Caco-2 (cell line): ENCODE measurements at regions not wholly inside any gene's neighbourhood (a gene's known extent, or its start where the extent isn't known, plus 50 kb on each side); places are given as distances from the start of the nearest gene placed in this dataset.

Experiments
- BruUV-seq: library from RNA; stranded (reverse); fragments of 400-500 nt; replicated peaks from 2 replicates; lab custom pipeline; 2021; lab: Mats Ljungman, UMichigan
- CTCF ChIA-PET: fragments of 300-600 bp; sonication (Branson Sonifier 250); formaldehyde crosslinking; loops from one replicate; lab custom pipeline; 2022; ENCODE audit warnings: antibody characterized with exemption; lab: Charles Lee
- POLR2A ChIA-PET: fragments of 300-600 bp; sonication (Branson Sonifier 250); formaldehyde crosslinking; loops from one replicate; lab custom pipeline; 2022; ENCODE audit warnings: antibody characterized with exemption; lab: Charles Lee
- DNase-seq, 2 experiments: peaks; one replicate each; pipeline versions ENCODE4 v3.0.0 to v3.0.0-alpha.2; 2020 to 2022
- H3K27me3 ChIP-seq: replicated peaks from 2 replicates; pipeline ENCODE4 v1.6.0; 2011; ENCODE audit warnings: low read length; ENCODE audit not compliant: control insufficient read depth, insufficient read depth
- H3K36me3 ChIP-seq: 2 replicates; pipeline ENCODE4 v1.5.1; 2011; ENCODE audit warnings: low read length; ENCODE audit not compliant: control insufficient read depth, insufficient read depth
- H3K4me1 ChIP-seq: fragments of 250-450 bp; sonication (Bioruptor Pico); 2 replicates; pipeline ENCODE4 v1.5.1; 2020; ENCODE audit warnings: mild to moderate bottlenecking
- H3K4me3 ChIP-seq: 2 replicates; pipeline ENCODE4 v1.5.1; 2011; ENCODE audit warnings: low read depth, mild to moderate bottlenecking, control low read depth, low read length
- H3K9me3 ChIP-seq: fragments of 250-450 bp; sonication (Bioruptor Pico); 2 replicates; pipeline ENCODE4 v1.5.1; 2020; ENCODE audit warnings: mild to moderate bottlenecking, moderate library complexity
- H3K27ac Mint-ChIP-seq: one replicate; pipeline ENCODE4 v1.8.0; 2022; ENCODE audit warnings: mixed read lengths; ENCODE audit not compliant: unreplicated experiment
- H3K27me3 Mint-ChIP-seq: one replicate; pipeline ENCODE4 v1.8.0; 2022; ENCODE audit warnings: mixed read lengths; ENCODE audit not compliant: insufficient read depth, unreplicated experiment
- H3K36me3 Mint-ChIP-seq: one replicate; pipeline ENCODE4 v1.8.0; 2022; ENCODE audit warnings: mild to moderate bottlenecking, mixed read lengths; ENCODE audit not compliant: insufficient read depth, unreplicated experiment
- H3K4me1 Mint-ChIP-seq: one replicate; pipeline ENCODE4 v1.8.0; 2022; ENCODE audit warnings: low read depth, mixed read lengths; ENCODE audit not compliant: unreplicated experiment
- H3K4me3 Mint-ChIP-seq: one replicate; pipeline ENCODE4 v1.8.0; 2022; ENCODE audit warnings: mild to moderate bottlenecking, moderate library complexity, mixed read lengths; ENCODE audit not compliant: unreplicated experiment
- H3K9me3 Mint-ChIP-seq: one replicate; pipeline ENCODE4 v1.8.0; 2022; ENCODE audit warnings: mixed read lengths; ENCODE audit not compliant: unreplicated experiment
- intact Hi-C: fragments of 100-400 bp; cut with micrococcal nuclease; formaldehyde crosslinking; loops from one replicate; pipeline ENCODE4 v1.10.0; 2022; ENCODE audit not compliant: unreplicated experiment
- TF ChIP-seq, protein P1 (sequence below), 2 experiments: fragments of 200-600 bp in 1 of 2; IDR thresholded peaks; 1 replicate in 1 of 2; 2 replicates in 1 of 2; pipeline versions ENCODE4 v1.5.1 to v1.8.0; 2011 to 2022; ENCODE audit warnings: antibody characterized with exemption in 1 of 2, control low read depth in 1 of 2, inconsistent platforms in 1 of 2, low read depth in 1 of 2, low read length in 1 of 2, mild to moderate bottlenecking in 1 of 2, moderate library complexity in 1 of 2; ENCODE audit not compliant: insufficient read depth in 1 of 2, severe bottlenecking in 1 of 2, unreplicated experiment in 1 of 2

DNA sequence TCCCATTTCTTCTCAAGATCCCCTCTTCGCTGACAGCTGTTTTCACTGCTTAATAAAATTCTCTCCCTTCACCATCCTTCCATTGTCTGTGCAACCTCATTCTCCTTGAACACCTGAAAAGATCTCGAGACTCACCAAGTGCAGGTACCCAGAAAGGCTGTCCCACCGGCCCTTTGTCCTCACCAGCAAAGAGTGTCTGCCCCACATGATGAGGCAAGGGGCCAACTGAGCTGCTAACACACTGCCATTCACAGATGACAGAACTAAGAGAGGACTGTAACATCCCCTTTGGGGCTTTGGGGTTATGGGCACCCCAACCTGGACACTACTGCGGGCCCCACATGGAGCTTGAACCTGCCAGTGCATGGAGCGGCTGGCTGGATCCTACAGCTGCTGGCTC, 771.4 kb upstream of the MIR17HG start:
- POLR2A ChIA-PET, result no interaction called here
- intact Hi-C loops, result no loop called here
- no peaks in the 10 kb centered on the region for H3K27me3 ChIP-seq
- no peak overlapping the region for H3K4me3 ChIP-seq
- CTCF ChIA-PET, result no interaction called here
- TF ChIP-seq, protein P1, sequence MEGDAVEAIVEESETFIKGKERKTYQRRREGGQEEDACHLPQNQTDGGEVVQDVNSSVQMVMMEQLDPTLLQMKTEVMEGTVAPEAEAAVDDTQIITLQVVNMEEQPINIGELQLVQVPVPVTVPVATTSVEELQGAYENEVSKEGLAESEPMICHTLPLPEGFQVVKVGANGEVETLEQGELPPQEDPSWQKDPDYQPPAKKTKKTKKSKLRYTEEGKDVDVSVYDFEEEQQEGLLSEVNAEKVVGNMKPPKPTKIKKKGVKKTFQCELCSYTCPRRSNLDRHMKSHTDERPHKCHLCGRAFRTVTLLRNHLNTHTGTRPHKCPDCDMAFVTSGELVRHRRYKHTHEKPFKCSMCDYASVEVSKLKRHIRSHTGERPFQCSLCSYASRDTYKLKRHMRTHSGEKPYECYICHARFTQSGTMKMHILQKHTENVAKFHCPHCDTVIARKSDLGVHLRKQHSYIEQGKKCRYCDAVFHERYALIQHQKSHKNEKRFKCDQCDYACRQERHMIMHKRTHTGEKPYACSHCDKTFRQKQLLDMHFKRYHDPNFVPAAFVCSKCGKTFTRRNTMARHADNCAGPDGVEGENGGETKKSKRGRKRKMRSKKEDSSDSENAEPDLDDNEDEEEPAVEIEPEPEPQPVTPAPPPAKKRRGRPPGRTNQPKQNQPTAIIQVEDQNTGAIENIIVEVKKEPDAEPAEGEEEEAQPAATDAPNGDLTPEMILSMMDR (IDR thresholded peaks at IDR 0.05; ENCODE audit: insufficient read depth in 1 of 2, low read depth in 1 of 2, low read length in 1 of 2, severe bottlenecking in 1 of 2, unreplicated experiment in 1 of 2), result no peak
- no peaks in the 10 kb centered on the region for H3K4me1 ChIP-seq
- no peaks in the 10 kb centered on the region for H3K4me1 Mint-ChIP-seq
- H3K9me3 ChIP-seq, result no peaks in the 10 kb centered on the region
- H3K27me3 Mint-ChIP-seq, result no peaks in the 10 kb centered on the region
- H3K36me3 Mint-ChIP-seq, result no peaks in the 10 kb centered on the region
- H3K4me3 Mint-ChIP-seq, result no peak overlapping the region
- H3K27ac Mint-ChIP-seq, result no peak overlapping the region
- BruUV-seq, result no TSS peak
- no peaks in the 10 kb centered on the region for H3K36me3 ChIP-seq
- no peak for DNase-seq
- no peaks in the 10 kb centered on the region for H3K9me3 Mint-ChIP-seq

DNA sequence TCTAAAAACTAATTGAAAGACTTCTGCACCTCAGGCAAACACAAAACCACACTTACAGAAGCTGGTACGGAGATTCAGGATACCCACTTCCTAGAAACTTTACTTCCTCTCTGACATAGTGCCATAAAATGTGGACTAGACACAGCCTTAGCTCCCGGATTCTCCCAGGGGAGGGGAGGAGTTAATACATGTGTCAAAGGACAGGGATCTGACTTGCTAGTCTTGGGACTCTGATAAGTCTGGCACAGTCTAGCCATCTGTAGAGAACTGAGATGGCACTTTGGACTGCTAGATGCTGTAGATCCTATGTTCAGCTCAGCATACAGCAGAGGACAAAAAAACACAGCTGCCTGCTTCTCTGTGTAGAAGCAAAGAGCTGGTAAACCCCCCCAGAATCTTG, 769.8 kb upstream of the MIR17HG start:
- Histone ChIP-seq H3K4me1 (no peaks in the 10 kb centered on the region), H3K4me3 (no peak overlapping the region), H3K27me3 (no peaks in the 10 kb centered on the region), H3K9me3 (no peaks in the 10 kb centered on the region), H3K36me3 (no peaks in the 10 kb centered on the region)
- H3K4me1 Mint-ChIP-seq, result no peaks in the 10 kb centered on the region
- no peaks in the 10 kb centered on the region for H3K9me3 Mint-ChIP-seq
- ChIA-PET POLR2A (no interaction called here), CTCF (no interaction called here)
- no peak for DNase-seq
- intact Hi-C loops, result no loop called here
- H3K36me3 Mint-ChIP-seq, result no peaks in the 10 kb centered on the region
- no peak overlapping the region for H3K27ac Mint-ChIP-seq
- H3K4me3 Mint-ChIP-seq, result no peak overlapping the region
- no peaks in the 10 kb centered on the region for H3K27me3 Mint-ChIP-seq
- BruUV-seq, result no TSS peak
- TF ChIP-seq, protein P1 (IDR thresholded peaks at IDR 0.05; ENCODE audit: insufficient read depth in 1 of 2, low read depth in 1 of 2, low read length in 1 of 2, severe bottlenecking in 1 of 2, unreplicated experiment in 1 of 2), result no peak

DNA sequence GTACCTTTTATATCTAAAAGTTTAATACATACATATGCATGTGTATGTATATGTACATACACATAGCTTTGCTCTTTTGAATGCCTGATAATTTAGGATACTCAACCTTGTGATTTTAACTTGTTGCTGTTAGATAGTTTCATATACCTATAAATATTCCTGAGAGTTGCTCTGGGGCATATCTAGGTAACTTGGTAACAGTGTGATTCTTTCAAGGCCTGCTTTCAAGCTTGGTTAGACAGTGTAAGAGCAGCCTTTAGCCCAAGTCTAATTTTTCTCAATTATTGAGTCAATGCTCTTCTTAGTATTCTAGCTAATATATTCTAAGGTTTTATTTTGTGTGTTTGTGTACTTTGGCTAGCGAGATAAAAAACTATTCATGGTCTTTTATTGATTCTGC, 762.1 kb upstream of the MIR17HG start:
- ChIA-PET POLR2A (no interaction called here), CTCF (no interaction called here)
- H3K4me1 Mint-ChIP-seq, result no peaks in the 10 kb centered on the region
- H3K36me3 ChIP-seq, result no peaks in the 10 kb centered on the region
- intact Hi-C loops, result no loop called here
- DNase-seq, result no peak
- 0 out of 2 replicates have a peak, but pooled peaks cover 5% of the 10 kb centered on the region for H3K9me3 ChIP-seq
- H3K4me1 ChIP-seq, result no peaks in the 10 kb centered on the region
- no peak overlapping the region for H3K4me3 ChIP-seq
- no peaks in the 10 kb centered on the region for H3K27me3 Mint-ChIP-seq
- no TSS peak for BruUV-seq
- H3K27ac Mint-ChIP-seq, result no peak overlapping the region
- TF ChIP-seq, protein P1 (IDR thresholded peaks at IDR 0.05; ENCODE audit: insufficient read depth in 1 of 2, low read depth in 1 of 2, low read length in 1 of 2, severe bottlenecking in 1 of 2, unreplicated experiment in 1 of 2), result no peak
- no peaks in the 10 kb centered on the region for H3K36me3 Mint-ChIP-seq
- H3K9me3 Mint-ChIP-seq, result peaks cover 11% of the 10 kb centered on the region
- H3K4me3 Mint-ChIP-seq, result no peak overlapping the region
- H3K27me3 ChIP-seq, result no peaks in the 10 kb centered on the region
